ENCODE measurements at regions not wholly inside any gene's neighbourhood (a gene's known extent, or its start where the extent isn't known, plus 50 kb on each side); places are given as distances from the start of the nearest gene placed in this dataset.

DNA sequence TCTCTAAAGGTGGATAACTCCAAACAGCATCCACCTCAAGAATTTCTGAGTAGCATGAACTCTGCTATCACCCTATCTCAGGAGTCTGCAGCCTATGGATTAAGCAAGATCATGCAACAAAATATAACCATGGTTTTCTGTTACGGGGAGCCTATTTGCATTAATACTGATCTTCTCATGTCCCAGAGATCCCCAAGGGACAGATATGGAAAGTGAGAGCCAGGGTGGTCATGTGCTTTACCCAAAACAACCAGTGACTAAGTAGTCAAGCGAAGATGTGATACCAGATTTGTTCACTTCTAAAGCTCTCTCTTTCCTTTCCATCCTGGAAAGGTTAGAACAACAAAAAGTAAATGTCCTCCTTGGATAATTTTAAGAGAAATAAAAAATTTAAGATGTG lies 125.1 kb downstream of the PRRX1 start:
- H3K27ac ChIP-seq: no peak overlapping the region
- TF ChIP-seq, protein P1, sequence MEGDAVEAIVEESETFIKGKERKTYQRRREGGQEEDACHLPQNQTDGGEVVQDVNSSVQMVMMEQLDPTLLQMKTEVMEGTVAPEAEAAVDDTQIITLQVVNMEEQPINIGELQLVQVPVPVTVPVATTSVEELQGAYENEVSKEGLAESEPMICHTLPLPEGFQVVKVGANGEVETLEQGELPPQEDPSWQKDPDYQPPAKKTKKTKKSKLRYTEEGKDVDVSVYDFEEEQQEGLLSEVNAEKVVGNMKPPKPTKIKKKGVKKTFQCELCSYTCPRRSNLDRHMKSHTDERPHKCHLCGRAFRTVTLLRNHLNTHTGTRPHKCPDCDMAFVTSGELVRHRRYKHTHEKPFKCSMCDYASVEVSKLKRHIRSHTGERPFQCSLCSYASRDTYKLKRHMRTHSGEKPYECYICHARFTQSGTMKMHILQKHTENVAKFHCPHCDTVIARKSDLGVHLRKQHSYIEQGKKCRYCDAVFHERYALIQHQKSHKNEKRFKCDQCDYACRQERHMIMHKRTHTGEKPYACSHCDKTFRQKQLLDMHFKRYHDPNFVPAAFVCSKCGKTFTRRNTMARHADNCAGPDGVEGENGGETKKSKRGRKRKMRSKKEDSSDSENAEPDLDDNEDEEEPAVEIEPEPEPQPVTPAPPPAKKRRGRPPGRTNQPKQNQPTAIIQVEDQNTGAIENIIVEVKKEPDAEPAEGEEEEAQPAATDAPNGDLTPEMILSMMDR (conservative IDR thresholded peaks at IDR 0.05): no peak
- TF ChIP-seq ZFX (IDR thresholded peaks at IDR 0.05): no peak

DNA sequence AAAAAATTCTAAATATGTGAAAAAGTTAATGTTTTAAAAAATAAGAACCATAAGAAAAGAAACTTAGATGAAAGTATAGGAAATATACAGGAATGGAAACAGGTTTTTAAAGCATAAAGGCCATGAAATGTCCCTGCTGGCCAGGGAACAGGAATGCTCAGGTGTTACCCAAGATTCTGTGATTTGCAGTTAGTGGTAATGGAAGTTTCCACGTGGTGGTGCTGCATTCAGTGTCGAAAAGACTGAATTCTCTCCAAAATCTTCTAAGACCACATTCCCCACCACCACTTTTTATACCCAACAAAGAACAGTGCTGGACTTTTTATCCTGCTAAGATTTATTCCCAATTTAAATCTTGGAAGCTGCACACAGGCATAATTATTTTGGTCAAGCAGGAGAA lies 126.2 kb downstream of the PRRX1 start:
- no peak overlapping the region for H3K27ac ChIP-seq
- TF ChIP-seq, protein P1 (conservative IDR thresholded peaks at IDR 0.05): peak; percentile 8; the same call in 1 of the 2 replicates
- no peak for TF ChIP-seq ZFX (IDR thresholded peaks at IDR 0.05)

GRCh38 chr1:170790651-170791071 lies 126.7 kb downstream of the PRRX1 start:
- no peak overlapping the region for H3K27ac ChIP-seq

GRCh38 chr1:170791941-170792340 lies 128.0 kb downstream of the PRRX1 start:
- no peak overlapping the region for H3K27ac ChIP-seq
- no peak for TF ChIP-seq ZFX (IDR thresholded peaks at IDR 0.05)
- TF ChIP-seq, protein P1 (conservative IDR thresholded peaks at IDR 0.05): no peak

More at GRCh38 chr1:170790651-170791071, 126.7 kb downstream of the PRRX1 start:
- no peak for TF ChIP-seq ZFX (IDR thresholded peaks at IDR 0.05)
- TF ChIP-seq, protein P1 (conservative IDR thresholded peaks at IDR 0.05): no peak

GRCh38 chr1:170800265-170800664 lies 135.1 kb upstream of the MROH9 start:
- H3K27ac ChIP-seq: no peak overlapping the region
- no peak for TF ChIP-seq ZFX (IDR thresholded peaks at IDR 0.05)
- TF ChIP-seq, protein P1 (conservative IDR thresholded peaks at IDR 0.05): no peak

DNA sequence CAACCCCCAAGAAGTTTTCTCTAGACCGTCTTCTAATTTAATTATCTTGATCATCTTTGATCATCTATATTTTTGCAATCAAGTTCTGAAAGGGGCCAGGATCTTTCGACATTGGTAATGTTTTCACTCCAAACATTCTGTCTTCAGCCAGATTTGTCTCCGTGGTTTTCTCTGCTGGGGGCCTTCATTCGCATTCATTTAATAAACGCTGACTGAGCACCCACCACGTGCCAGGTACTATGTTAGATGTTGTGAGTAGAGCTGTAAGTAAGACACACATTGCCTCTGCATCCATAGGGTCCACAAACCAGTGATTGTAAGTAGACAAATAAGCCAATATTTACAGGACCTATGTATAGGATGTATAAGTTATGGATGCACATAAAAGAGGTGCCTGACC lies 134.5 kb upstream of the MROH9 start:
- no peak overlapping the region for H3K27ac ChIP-seq
- TF ChIP-seq ZFX (IDR thresholded peaks at IDR 0.05): no peak
- TF ChIP-seq, protein P1 (conservative IDR thresholded peaks at IDR 0.05): no peak

DNA sequence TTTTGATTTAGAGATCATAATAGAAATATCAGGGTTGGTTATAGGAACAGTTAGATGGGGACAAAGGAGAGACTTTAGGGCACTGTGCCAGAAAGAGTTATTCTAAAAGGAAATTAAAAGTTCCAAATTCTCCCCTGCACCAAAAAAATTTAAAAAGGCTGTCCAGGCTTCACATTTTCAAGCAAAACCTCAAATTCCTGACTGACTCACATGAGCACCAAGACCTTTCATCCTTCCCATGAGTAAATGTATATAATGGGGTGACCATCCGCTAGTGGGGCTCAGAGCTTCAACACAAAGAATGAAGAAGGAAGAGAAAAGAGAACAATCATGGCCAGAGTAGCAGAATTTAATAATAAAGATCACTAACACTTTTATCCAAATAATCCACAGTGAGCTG lies 131.6 kb upstream of the MROH9 start:
- TF ChIP-seq, protein P1 (conservative IDR thresholded peaks at IDR 0.05): no peak
- TF ChIP-seq ZFX (IDR thresholded peaks at IDR 0.05): no peak
- H3K27ac ChIP-seq: no peak overlapping the region
